Psoas muscle (tissue), 7 donors: ENCODE measurements at regions not wholly inside any gene's neighbourhood (a gene's known extent, or its start where the extent isn't known, plus 50 kb on each side); places are given as distances from the start of the nearest gene placed in this dataset.

Experiments used
- ATAC-seq, 4 donors: fragments of 200-7000 bp; cut with Tn5 transposase; one replicate each; pipeline ENCODE4 v1.9.1; 2020; ENCODE audit warnings: moderate library complexity in 3 of 4, mild to moderate bottlenecking in 2 of 4
- DNase-seq, 2 donors: peaks; one replicate each; pipeline ENCODE4 v3.0.0-alpha.2; 2020
- H3K27ac ChIP-seq: fragments of 200-600 bp; one replicate; pipeline ENCODE4 v1.8.0; 2022
- H3K27me3 ChIP-seq, 3 donors: fragments of 200-600 bp in 1 of 3; one replicate each; pipeline versions ENCODE4 v1.6.1 to v1.8.0; 2013 to 2022; ENCODE audit warnings: low read length in 2 of 3, mild to moderate bottlenecking in 2 of 3, moderate library complexity in 1 of 3; ENCODE audit not compliant: insufficient read depth in 3 of 3
- H3K36me3 ChIP-seq, 2 donors: fragments of 200-600 bp in 1 of 2; one replicate each; pipeline versions ENCODE4 v1.6.1 to v1.8.0; 2013 to 2022; ENCODE audit warnings: low read depth in 1 of 2, mild to moderate bottlenecking in 1 of 2, moderate library complexity in 1 of 2; ENCODE audit not compliant: insufficient read depth in 1 of 2
- H3K4me1 ChIP-seq: fragments of 200-600 bp; one replicate; pipeline ENCODE4 v1.8.0; 2022
- H3K4me3 ChIP-seq: fragments of 200-600 bp; one replicate; pipeline ENCODE4 v1.8.0; 2022; ENCODE audit warnings: mild to moderate bottlenecking
- H3K9me3 ChIP-seq: fragments of 200-600 bp; one replicate; pipeline ENCODE4 v1.8.0; 2022
- CTCF ChIP-seq: fragments of 200-600 bp; IDR thresholded peaks from one replicate; pipeline ENCODE4 v1.8.0; 2022; ENCODE audit warnings: antibody characterized with exemption
- WGBS, 3 donors: extraction: QIAGEN DNeasy Blood & Tissue Kit; methylation state at CpG; one replicate each; pipeline versions ENCODE4 v1.1.6 to v1.1.7; 2013; 5-methylcytosine and 5-hydroxymethylcytosine counted together
- intact Hi-C, 2 donors: fragments of 100-400 bp; cut with DNase I; formaldehyde crosslinking; loops; one replicate each; pipeline versions ENCODE4 v1.11.0 to v1.14.2; 2022
- donor health status: healthy with polysubstance abuse.
- donor health status: DM: no; HTN: no; CAD: no; lungs with moderate emphysema.
- donor health status: Bipolar disorder and iron deficiency.
- donor health status: healthy.
- donor health status: DM: yes; HTN: yes; CAD: no.
- donor health status: DM: no; HTN: no; CAD: no.
- donor health status: DM: yes; HTN: yes; CAD: no.

GRCh38 chr1:63169057-63169456 lies 153.3 kb upstream of the FOXD3 start:
- H3K9me3 ChIP-seq = no peaks in the 10 kb centered on the region
- ATAC-seq = no peak
- H3K27me3 ChIP-seq = no peaks in the 10 kb centered on the region
- no peak overlapping the region for H3K27ac ChIP-seq
- H3K4me1 ChIP-seq = no peaks in the 10 kb centered on the region
- intact Hi-C loops = no loop called here
- H3K36me3 ChIP-seq = no peaks in the 10 kb centered on the region
- TF ChIP-seq CTCF = no peak
- DNase-seq = no peak
- H3K4me3 ChIP-seq = no peak overlapping the region
- WGBS, 3 donors = 73 to 81% (median 78%) methylated on average over 6 of the region's 6 CpGs

GRCh38 chr1:63173161-63173560 lies 149.2 kb upstream of the FOXD3 start:
- WGBS, 3 donors = 26 to 38% (median 34%) methylated on average over 1 of the region's 1 CpG
- no peaks in the 10 kb centered on the region for H3K27me3 ChIP-seq
- no peak overlapping the region for H3K27ac ChIP-seq
- no peaks in the 10 kb centered on the region for H3K9me3 ChIP-seq
- H3K4me3 ChIP-seq = no peak overlapping the region
- no peaks in the 10 kb centered on the region for H3K36me3 ChIP-seq
- ATAC-seq (no peak), DNase-seq (no peak)
- intact Hi-C loops = no loop called here
- H3K4me1 ChIP-seq = no peaks in the 10 kb centered on the region
- TF ChIP-seq CTCF = no peak

- no peak overlapping the region for H3K27ac ChIP-seq
- intact Hi-C loops = no loop called here
- no peak overlapping the region for H3K4me3 ChIP-seq
- TF ChIP-seq CTCF = no peak
- ATAC-seq (no peak), DNase-seq (no peak)
- H3K4me1 ChIP-seq = no peaks in the 10 kb centered on the region
- no peaks in the 10 kb centered on the region for H3K27me3 ChIP-seq
- no peaks in the 10 kb centered on the region for H3K36me3 ChIP-seq
- no peaks in the 10 kb centered on the region for H3K9me3 ChIP-seq
- 9 to 28% (median 22%) methylated on average over 1 of the region's 1 CpG for WGBS, 3 donors
Measured at GRCh38 chr1:63189677-63190076, 132.7 kb upstream of the FOXD3 start.

- Histone ChIP-seq H3K4me3 (no peak overlapping the region), H3K4me1 (no peaks in the 10 kb centered on the region), H3K27ac (no peak overlapping the region), H3K9me3 (no peaks in the 10 kb centered on the region), H3K36me3 (no peaks in the 10 kb centered on the region), H3K27me3 (no peaks in the 10 kb centered on the region)
- intact Hi-C loops = no loop called here
- no peak for TF ChIP-seq CTCF
- ATAC-seq = no peak
- WGBS, 3 donors = 49 to 51% (median 49%) methylated on average over 2 of the region's 2 CpGs
- no peak for DNase-seq
Measured at GRCh38 chr1:63190171-63190570, 132.2 kb upstream of the FOXD3 start.

GRCh38 chr1:63198871-63199394 lies 123.4 kb upstream of the FOXD3 start:
- Histone ChIP-seq H3K4me3 (no peak overlapping the region), H3K36me3 (no peaks in the 10 kb centered on the region), H3K9me3 (no peaks in the 10 kb centered on the region), H3K4me1 (no peaks in the 10 kb centered on the region), H3K27me3 (no peaks in the 10 kb centered on the region), H3K27ac (no peak overlapping the region)
- intact Hi-C loops = no loop called here
- no peak for DNase-seq
- no peak for ATAC-seq
- 29 to 45% (median 31%) methylated on average over 7 of the region's 7 CpGs for WGBS, 3 donors
- no peak for TF ChIP-seq CTCF
